NT2/D1 (cell line): ENCODE measurements at regions not wholly inside any gene's neighbourhood (a gene's known extent, or its start where the extent isn't known, plus 50 kb on each side); places are given as distances from the start of the nearest gene placed in this dataset.

Experiments used
- SUZ12 ChIP-seq: IDR thresholded peaks from 2 replicates; pipeline ENCODE4 v1.6.1; 2011; ENCODE audit not compliant: insufficient read length, insufficient read depth; ENCODE audit errors: extremely low read depth
- YY1 ChIP-seq: IDR thresholded peaks from 2 replicates; pipeline ENCODE4 v1.6.1; 2011; ENCODE audit not compliant: insufficient read length, insufficient read depth
- ZNF274 ChIP-seq: IDR thresholded peaks from 2 replicates; pipeline ENCODE4 v1.6.1; 2011; ENCODE audit warnings: mild to moderate bottlenecking, low read depth, low read length

DNA sequence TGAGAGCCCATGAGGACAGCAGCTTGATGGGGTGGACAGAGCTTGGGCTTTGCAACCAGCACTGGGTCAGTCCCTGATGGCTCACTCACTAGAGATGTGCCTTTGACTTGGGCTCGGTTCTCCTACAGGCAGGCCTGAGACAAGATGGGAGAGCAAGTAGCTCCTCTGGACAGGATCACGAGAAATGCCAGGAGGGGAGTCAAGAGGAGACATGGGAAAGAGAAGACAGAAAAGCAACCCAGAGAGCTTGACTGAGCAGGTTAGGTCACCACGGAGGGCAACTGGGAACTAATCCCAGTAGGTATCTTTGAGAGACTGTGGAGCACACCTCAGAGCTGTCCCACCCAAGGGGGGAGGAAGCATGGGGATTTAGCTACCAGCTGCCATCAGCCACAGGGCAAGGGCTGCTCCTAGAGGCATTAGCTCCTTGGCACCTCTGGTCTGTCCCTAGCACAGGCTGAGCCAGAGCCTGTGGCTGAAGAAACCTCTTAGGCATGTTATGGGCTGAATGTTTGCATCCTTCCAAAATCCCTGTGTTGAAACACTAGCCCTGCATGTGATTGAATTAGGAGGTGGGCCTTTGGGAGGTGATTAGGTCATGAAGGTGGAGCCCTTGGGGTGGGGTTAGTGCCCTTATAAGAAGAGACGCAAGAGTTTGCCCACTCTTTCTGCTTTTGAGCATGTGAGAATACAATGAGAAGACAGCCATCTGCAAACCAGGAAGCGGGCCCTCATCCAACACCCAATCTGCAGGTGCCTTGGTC lies 145.6 kb downstream of the SMIM20 start:
- TF ChIP-seq YY1 = no peak
- TF ChIP-seq ZNF274 = no peak
- no peak for TF ChIP-seq SUZ12
